HFF-Myc (cell line): ENCODE measurements at regions not wholly inside any gene's neighbourhood (a gene's known extent, or its start where the extent isn't known, plus 50 kb on each side); places are given as distances from the start of the nearest gene placed in this dataset.

Source experiments
- DNase-seq: peaks from one replicate; pipeline ENCODE4 v3.0.0-alpha.2; 2011; ENCODE audit warnings: low read depth; ENCODE audit errors: extremely low read depth
- H3K4me3 ChIP-seq: replicated peaks from 2 replicates; pipeline ENCODE4 v1.5.1; 2011; ENCODE audit warnings: low read depth, mild to moderate bottlenecking, control low read depth, low read length
- TF ChIP-seq, protein P1 (sequence below): IDR thresholded peaks from 2 replicates; pipeline ENCODE4 v1.5.1; 2012; ENCODE audit warnings: mild to moderate bottlenecking, low read depth, low read length, control low read depth; ENCODE audit errors: missing control alignments

DNA sequence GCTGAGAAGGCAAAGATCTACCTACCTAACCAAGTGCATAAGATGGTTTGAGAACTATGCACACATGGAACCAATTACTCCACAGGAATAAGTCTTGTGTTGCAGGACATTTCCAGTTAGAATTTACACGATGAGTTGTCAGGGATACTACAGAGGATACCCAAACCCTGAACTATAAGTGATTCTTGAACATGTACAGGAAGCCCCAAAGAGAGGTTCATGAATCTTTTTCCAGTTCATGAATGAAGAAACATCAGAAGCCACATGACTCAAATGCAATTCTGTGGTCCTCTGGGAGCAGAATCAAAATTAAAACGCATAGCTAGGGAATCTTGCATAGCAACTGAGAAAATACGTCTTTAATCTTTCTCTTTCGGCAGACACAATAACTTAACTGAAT, 114.1 kb upstream of the LMCD1 start:
- TF ChIP-seq, protein P1, sequence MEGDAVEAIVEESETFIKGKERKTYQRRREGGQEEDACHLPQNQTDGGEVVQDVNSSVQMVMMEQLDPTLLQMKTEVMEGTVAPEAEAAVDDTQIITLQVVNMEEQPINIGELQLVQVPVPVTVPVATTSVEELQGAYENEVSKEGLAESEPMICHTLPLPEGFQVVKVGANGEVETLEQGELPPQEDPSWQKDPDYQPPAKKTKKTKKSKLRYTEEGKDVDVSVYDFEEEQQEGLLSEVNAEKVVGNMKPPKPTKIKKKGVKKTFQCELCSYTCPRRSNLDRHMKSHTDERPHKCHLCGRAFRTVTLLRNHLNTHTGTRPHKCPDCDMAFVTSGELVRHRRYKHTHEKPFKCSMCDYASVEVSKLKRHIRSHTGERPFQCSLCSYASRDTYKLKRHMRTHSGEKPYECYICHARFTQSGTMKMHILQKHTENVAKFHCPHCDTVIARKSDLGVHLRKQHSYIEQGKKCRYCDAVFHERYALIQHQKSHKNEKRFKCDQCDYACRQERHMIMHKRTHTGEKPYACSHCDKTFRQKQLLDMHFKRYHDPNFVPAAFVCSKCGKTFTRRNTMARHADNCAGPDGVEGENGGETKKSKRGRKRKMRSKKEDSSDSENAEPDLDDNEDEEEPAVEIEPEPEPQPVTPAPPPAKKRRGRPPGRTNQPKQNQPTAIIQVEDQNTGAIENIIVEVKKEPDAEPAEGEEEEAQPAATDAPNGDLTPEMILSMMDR: no peak
- H3K4me3 ChIP-seq: no peak overlapping the region
- DNase-seq: no peak

GRCh38 chr3:8399686-8400085, 101.9 kb upstream of the LMCD1 start:
- H3K4me3 ChIP-seq: no peak overlapping the region
- TF ChIP-seq, protein P1: no peak
- DNase-seq: no peak

DNA sequence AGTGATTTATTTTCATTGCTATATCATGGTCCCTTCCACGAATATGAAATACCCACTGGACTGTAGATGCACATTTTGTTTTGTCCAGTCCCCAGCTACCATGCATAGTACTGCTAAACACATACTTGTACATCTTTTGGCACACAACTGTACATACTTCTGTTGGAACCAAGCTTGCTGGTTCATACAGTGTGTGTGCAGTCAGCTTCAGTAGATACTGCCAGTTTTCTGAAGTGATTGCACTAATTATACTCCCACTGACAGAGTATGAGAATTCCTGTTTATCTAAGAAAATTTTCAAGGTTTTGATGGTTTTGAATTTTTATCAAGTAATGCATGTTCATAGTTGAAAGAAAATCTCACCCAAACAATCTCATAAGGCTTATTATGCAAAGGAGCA, 100.7 kb upstream of the LMCD1 start:
- no peak overlapping the region for H3K4me3 ChIP-seq
- TF ChIP-seq, protein P1: no peak
- DNase-seq: no peak

- TF ChIP-seq, protein P1: no peak
- H3K4me3 ChIP-seq: no peak overlapping the region
- no peak for DNase-seq
Measured at GRCh38 chr3:8403996-8404395, 97.6 kb upstream of the LMCD1 start.

- DNase-seq: no peak
- TF ChIP-seq, protein P1: no peak
- H3K4me3 ChIP-seq: no peak overlapping the region
Measured at GRCh38 chr3:8405144-8405543, 96.5 kb upstream of the LMCD1 start.

- no peak overlapping the region for H3K4me3 ChIP-seq
- TF ChIP-seq, protein P1: no peak
- no peak for DNase-seq
Measured at GRCh38 chr3:8406479-8406878, 95.1 kb upstream of the LMCD1 start.

GRCh38 chr3:8413337-8413926, 88.2 kb upstream of the LMCD1 start:
- TF ChIP-seq, protein P1: no peak
- no peak overlapping the region for H3K4me3 ChIP-seq
- no peak for DNase-seq
